GM18505 (cell line): ENCODE measurements at regions not wholly inside any gene's neighbourhood (a gene's known extent, or its start where the extent isn't known, plus 50 kb on each side); places are given as distances from the start of the nearest gene placed in this dataset.

ENCODE experiments used
- ATAC-seq: cut with Tn5 transposase; IDR thresholded peaks from one replicate; pipeline ENCODE4 v1.9.1; 2021; ENCODE audit not compliant: unreplicated experiment
- POLR2A ChIP-seq: IDR thresholded peaks from 4 replicates; pipeline ENCODE4 v1.6.1; 2011; ENCODE audit warnings: borderline replicate concordance; ENCODE audit not compliant: insufficient read depth, insufficient read length; ENCODE audit errors: extremely low read depth

- TF ChIP-seq POLR2A, result no peak
- ATAC-seq, result no peak
Observed at GRCh38 chr14:71473843-71474242, 458.4 kb upstream of the RGS6 start.

GRCh38 chr14:71474301-71475265 lies 457.6 kb upstream of the RGS6 start:
- no peak for TF ChIP-seq POLR2A

GRCh38 chr14:71475916-71476315 lies 456.3 kb upstream of the RGS6 start:
- TF ChIP-seq POLR2A, result no peak

More at GRCh38 chr14:71474301-71475265, 457.6 kb upstream of the RGS6 start:
- ATAC-seq, result no peak

GRCh38 chr14:71478542-71478941 lies 453.7 kb upstream of the RGS6 start:
- no peak for TF ChIP-seq POLR2A
- ATAC-seq, result no peak

More at GRCh38 chr14:71475916-71476315, 456.3 kb upstream of the RGS6 start:
- no peak for ATAC-seq

- TF ChIP-seq POLR2A, result no peak
- no peak for ATAC-seq
Observed at GRCh38 chr14:71481021-71481654, 451.1 kb upstream of the RGS6 start.

- no peak for TF ChIP-seq POLR2A
- no peak for ATAC-seq
Observed at GRCh38 chr14:71482671-71483070, 449.6 kb upstream of the RGS6 start.

GRCh38 chr14:71483154-71483553 lies 449.1 kb upstream of the RGS6 start:
- TF ChIP-seq POLR2A, result no peak
- ATAC-seq, result no peak

GRCh38 chr14:71485833-71486232 lies 446.4 kb upstream of the RGS6 start:
- no peak for ATAC-seq
- TF ChIP-seq POLR2A, result no peak

- TF ChIP-seq POLR2A, result no peak
- no peak for ATAC-seq
Observed at GRCh38 chr14:71486279-71486678, 445.9 kb upstream of the RGS6 start.

- no peak for ATAC-seq
- no peak for TF ChIP-seq POLR2A
Observed at GRCh38 chr14:71487449-71487848, 444.8 kb upstream of the RGS6 start.

- no peak for TF ChIP-seq POLR2A
- ATAC-seq, result no peak
Observed at GRCh38 chr14:71487941-71488340, 444.3 kb upstream of the RGS6 start.

- no peak for TF ChIP-seq POLR2A
- ATAC-seq, result no peak
Observed at GRCh38 chr14:71488703-71489191, 443.5 kb upstream of the RGS6 start.

- no peak for TF ChIP-seq POLR2A
- no peak for ATAC-seq
Observed at GRCh38 chr14:71489742-71490141, 442.5 kb upstream of the RGS6 start.

- no peak for ATAC-seq
- no peak for TF ChIP-seq POLR2A
Observed at GRCh38 chr14:71491931-71492330, 440.3 kb upstream of the RGS6 start.
